HG02840 (cell line): ENCODE measurements at regions not wholly inside any gene's neighbourhood (a gene's known extent, or its start where the extent isn't known, plus 50 kb on each side); places are given as distances from the start of the nearest gene placed in this dataset.
"Not testable (repeated sequence)": the region's sequence is repeated elsewhere in the genome, so short reads cannot be mapped to it uniquely, and the experiment has no call there.

ENCODE experiments used
- ATAC-seq: cut with Tn5 transposase; IDR thresholded peaks from one replicate; pipeline ENCODE4 v1.9.1; 2021; ENCODE audit warnings: mild to moderate bottlenecking, moderate library complexity, moderate number of reproducible peaks; ENCODE audit not compliant: unreplicated experiment, low FRiP score

DNA sequence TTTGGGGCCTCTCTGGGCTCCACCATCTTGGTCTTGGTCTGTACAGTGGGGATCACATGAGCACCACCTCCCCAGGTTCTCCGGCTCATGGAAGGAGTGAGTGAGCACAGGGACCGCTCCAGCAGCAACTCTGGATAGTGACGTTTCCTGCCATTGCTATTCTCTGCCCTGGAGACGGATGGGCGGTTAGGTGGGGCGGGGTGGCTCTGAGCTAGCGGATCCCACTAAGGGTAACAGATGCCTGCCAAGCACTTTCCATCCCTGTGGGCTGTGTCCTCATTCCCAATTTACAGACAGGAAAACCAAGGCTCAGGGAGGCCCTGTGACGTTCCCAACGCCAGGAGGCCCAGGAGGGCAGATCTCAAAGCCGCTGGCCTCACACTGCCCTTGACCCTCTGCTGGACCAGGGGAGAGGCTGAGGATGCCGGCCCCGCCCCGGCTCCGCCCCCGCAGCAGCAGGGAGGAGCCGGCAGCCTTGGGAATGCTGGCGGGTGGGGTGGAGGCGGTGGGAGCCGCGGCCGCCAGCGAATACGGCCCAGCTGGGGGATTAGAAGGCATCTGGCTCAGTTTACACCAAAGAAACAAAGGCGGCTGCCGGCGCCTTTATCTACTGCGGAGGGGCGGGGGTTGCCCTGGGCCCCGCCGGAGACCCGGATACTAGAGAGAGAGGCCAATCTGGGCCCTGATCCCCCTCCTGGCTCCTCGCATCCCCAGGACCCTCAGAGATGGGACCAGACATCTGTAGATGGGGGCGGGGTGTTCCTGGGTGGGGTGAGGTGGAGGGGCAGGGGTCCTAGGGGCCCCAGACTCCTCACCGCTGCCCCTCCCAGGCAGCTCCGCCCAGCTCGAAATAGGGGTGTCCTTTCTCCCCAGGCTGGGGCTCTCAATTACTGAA is 122.3 kb upstream of the CIBAR2 start:
- no peak for ATAC-seq

DNA sequence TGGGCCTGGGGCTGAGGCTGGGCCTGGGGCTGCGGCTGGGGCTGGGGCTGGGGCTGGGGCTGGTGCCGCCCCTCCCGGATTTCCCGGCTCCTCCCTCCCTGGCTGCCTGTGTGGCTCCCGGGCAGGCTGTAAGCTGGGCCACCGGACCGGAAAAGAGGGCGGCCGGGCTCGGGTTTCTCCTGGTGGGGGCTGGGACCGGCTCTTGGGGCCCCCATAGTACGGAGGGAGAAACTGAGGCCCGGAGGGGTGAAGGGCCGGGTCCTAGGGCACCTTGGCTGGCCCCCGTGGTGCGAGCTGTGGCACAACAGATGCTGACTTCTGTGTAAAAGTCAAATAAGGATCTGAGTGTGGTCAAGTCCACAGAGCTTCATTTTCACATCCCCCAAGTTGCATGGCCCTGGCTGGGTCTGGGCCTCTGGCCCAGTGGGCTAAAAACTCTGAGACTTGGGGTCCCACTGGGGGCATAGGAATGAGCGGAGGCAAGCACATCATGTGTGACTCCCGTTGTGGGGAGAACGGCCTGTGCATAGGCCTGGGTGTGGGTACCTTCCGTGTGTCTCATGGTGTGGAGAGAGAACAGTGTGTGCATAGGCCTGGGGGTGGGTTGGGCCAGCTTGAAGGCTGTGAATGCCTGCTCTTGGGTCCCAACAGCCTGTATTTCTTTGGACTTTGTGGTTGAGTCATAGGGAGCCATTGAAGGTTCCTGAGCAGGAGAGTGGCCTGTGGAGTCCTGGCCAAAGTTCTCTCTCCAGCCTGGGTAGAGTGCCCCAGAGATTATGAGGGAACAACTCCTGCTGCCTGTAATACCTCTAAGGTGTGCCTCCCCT is 123.9 kb upstream of the CIBAR2 start:
- no peak for ATAC-seq

DNA sequence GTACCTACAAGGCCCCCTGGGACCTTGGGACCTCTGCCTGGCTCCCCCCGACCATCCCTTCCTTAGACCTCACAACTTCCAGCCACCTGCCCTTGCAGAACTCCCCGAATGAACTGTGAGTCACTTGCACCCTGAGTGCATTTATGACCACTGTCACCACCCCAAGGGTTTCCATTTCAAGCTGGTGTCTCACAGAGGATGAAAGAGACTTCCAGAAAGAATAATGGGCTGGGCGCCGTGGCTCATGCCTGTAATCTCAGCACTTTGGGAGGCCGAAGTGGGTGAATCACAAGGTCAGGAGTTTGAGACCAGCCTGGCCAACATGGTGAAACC is 124.5 kb upstream of the CIBAR2 start:
- no peak for ATAC-seq

DNA sequence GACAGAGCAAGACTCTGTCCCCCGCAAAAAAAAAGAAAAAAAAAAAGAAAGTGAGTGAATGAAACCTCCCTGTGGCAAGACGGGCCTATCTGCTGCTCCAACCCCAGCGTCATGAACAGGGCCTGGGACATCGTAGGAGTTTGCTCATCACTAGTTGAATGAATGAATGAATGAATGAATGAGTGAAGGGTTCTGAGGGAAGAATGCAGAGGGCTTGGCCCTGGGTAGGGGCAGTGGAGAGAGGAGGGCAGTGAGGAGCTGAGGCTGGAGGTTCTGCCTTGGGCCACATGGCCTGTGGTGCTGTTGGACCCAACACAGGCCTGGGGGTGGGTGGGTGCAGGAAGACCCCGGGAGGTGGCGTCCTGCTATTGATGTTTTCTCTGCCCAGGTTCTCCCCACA is 125.5 kb upstream of the CIBAR2 start:
- no peak for ATAC-seq

DNA sequence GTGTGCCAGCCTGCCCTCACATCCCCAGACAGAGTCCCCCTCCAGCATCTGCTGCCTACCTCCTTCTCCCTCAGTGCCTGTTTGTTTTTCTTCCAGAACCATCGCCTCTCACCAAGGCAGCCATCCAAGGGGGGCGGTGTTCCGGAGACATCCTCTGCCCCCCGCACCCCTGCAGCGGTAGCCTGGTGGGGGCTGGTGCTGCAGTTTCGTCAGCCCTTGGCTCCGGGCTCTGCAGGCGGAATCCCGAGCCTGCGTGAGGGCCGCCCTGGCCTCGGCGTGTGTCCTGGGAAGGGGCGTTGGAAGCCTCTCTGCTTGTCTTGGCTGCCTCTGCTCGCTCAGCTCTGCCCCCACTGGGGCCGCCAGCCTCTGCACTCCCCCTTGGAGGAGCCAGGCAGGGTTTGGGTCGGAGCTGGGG is 126.0 kb upstream of the CIBAR2 start:
- no peak for ATAC-seq

DNA sequence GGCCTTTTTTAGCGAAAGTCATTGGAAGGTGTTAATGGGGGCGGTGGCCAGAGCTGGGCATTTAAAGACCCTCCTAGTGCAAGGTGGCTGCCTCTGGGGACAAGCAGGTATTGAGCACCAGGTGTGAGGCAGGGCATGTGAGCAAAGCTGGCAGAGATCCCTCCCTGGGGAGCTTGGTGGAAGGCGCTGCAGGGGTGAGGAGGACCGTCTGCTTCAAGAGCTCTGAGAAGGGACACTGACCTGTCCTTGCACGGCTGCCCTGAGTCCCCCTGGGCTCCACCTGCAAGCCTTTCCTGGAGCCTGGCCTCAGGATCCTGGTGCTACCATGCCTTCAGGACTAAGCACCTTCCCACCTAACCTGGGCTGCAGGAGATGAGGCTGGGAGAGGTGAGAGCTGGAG is 127.0 kb upstream of the CIBAR2 start:
- no peak for ATAC-seq

DNA sequence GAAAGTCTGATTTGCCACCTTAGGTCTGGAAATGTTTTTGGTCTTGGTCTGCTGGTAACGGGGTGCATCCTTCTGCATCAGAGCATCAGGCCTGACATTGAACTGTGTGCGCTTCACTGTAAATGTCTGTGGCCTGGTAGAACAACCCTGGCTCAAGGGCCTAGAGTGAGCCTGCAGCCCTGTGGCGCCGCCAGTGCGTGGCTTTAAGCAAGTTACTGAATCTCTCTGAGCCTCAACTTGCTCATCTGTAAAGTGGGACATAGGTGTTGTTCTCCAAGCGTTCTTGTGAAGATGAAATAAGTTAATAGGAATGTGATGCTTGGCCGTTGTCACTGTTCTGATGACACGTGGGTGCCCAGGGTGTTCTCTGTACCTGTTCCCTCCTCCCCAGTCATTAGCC is 127.6 kb upstream of the CIBAR2 start:
- ATAC-seq = no peak

DNA sequence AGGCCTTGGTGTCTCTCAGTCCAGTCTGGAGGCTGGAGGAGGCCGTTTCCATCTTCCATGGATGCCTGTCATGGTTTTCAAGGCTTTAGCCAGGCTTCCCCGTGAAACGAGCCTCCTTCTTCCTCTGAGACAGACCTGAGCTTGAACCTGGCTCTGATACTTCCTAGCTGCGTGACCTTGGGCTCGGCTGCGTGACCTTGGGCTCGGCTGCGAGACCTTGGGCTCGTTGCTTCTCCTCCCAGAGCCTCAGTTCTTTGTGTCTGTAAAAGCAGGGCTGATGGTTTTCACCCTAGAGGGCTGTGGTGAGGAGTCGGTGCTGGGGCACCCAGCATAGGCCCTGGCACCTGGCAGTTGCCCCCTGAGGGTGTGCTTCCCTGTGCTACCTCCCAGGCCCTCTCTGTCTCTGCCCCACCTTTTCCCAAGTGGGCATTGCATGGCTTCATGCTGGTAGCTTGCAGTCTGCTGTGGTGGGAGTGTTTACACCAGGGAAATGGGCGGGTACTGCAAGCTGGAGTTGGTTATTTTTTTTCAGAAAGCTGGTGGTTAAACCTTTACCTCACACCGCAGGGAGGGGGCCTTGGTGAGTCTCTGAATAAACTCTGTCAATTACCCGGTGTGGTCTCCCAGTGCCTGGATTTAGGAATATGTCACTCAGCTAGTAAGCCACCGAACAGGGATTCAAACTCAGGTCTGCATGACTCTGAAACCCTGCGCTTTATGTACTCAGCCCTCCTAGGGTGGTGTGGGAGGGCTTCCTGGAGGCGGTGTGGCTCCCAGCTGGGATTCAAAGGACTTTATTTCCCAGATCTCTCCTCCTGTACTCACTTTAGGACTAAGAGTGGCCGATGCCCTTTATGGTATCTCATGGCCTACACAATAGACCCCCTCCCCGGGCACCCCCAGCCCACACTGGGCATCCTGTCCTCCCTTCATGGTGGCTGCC is 129.0 kb upstream of the CIBAR2 start:
- ATAC-seq = no peak

DNA sequence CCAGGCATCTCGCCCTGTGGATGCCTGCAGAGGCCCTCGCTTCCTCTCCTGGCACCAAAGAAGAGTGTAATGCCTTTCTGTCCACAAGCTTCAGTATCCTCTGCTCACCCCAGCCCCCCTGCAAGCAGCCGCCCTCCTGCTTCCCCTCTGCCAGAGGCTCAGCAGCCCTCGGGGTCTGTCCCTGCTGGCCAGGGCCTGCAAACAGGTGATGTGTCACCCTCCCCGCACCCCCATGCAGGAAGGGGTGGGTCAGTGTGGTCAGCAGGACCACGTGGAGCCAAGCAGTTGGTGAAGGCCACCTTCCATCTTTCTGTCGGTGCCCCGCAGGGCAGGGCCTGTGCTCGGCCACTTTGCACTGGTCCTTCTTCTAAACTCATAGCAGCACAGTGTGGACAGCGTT is 129.9 kb upstream of the CIBAR2 start:
- ATAC-seq = no peak

DNA sequence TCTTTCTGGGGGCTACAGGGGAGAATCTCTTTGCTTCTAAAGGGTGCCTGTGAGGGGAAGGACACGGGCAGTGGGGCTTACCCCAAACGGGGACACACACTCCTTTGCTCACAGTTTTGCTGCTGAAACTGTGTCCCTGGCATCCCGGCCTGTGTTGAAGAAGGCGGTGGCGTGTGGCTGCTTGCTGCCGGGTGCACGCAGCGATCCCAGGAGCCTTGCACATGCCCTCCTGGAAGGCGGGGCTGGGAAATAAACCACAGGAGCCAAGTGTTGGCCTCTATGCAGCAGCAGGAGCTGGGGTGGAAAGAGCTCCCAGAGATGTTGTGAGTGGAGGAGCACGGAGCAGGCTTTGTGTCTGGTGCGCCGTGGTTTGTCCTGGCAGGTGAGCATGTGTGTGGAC is 131.0 kb upstream of the CIBAR2 start:
- no peak for ATAC-seq

DNA sequence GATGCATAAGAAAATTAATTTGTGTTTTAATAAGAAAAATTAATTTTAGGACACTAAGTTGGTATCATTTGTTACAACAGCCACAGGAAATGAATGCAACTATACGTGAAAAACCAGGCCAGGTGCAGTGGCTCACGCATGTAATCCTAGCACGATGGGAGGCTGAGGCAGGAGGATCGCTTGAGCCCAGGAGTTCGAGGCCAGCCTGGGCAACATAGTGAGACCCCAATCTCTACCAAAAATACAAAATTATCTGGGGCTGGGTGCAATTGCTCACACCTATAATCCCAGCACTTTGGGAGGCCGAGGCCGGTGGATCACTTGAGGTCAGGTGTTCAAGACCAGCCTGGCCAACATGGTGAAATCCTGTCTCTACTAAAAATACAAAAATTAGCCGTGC is 132.2 kb upstream of the CIBAR2 start:
- ATAC-seq = not testable (repeated sequence)

DNA sequence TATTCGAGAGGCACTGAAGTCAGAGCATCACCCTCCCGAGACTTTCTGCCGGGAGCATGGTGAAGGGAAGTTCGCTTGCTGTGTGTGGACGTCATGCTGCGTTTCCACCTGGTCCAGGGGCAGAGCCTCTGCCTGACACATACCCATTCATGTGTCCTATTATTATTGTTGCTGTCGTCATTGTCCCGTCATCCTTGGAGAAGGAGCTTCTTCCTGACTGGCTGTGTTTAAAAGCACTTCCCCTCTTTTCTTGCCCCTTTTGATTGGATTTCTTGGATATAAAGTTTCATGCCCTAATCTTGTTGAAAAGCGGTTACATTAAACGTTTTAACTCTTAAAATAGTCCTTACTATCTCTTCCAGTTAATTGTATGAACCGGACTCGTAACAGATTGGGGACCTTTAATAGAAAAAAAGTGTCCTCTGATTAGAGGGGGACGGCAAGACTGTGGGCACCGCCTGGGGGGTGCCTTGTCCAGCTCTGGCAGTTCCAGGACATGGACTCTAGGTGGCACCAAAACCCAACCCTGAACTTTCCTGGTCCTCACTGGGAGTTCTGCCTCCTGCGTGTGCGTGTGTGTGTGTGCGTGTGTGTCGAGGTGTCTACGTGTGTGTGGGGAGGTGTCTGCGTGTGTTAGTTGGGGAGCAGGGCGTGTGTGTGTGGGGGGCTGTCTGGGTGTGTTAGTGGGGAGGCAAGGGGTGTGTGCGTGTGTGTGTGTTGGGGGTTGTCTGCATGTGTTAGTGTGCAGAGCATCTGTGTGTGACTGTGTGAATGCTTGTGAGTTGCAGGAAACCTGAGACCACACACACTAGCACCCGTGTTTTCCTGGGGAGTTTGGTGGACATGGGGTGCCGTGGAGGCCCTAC is 133.3 kb upstream of the CIBAR2 start:
- no peak for ATAC-seq

DNA sequence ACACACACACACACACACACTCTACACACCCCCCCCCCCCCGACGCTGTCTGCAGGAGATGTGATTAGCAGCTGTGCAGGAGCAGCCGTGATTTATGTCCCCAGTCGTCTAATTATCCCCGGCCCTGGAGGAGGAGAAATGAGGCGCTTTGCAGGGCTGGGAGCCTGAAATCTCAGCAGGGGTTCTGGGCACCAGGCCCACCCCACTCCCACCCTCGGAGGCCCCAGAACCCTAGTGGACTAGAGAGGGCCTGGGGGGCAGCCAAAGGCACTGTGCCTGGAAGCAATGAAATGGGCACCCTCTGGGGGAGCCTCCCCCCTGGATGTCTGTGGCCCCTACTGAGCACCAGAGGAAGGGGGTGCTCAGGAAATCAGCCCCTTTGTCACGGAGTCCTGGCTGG is 134.2 kb upstream of the CIBAR2 start:
- no peak for ATAC-seq

DNA sequence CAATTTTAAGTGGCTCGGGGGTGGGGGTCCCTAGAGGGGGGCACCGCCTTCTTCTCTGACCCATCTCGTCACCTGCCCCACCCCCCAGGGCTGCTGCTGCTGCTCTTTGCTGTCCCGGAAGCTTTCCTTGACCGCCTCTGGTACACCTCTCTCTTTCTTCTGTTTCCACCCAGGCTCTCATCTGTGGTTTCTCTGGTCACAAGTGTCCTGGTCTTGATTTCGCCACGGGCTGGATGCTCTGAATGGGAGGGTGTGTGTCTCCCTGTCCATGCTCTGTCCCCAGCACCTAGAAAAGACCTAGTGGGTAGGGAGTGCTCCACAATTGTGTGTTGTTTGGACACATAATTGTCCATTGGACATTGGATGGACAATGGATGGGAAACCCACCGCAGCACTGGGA is 134.7 kb upstream of the CIBAR2 start:
- ATAC-seq = no peak

DNA sequence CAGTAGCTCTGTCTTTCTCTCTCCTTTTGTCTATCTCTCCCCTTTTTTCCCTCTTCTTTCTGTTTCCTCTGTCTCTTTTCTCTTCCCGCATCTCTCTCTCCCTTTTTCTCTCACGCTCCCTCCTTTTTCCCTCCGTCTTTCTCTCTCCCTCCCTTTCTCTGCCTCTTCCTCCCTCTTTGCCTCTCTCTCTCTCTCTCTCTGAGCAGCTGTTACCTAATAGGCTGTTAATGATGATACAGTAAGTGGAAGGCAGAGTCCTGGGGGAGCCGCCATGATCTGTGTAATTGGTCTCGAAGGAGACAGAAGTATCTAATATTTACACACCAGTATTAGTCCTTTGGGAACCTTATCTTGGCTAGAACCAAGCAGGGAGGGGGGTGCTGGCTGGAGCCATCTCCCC is 136.1 kb upstream of the CIBAR2 start:
- ATAC-seq = no peak

DNA sequence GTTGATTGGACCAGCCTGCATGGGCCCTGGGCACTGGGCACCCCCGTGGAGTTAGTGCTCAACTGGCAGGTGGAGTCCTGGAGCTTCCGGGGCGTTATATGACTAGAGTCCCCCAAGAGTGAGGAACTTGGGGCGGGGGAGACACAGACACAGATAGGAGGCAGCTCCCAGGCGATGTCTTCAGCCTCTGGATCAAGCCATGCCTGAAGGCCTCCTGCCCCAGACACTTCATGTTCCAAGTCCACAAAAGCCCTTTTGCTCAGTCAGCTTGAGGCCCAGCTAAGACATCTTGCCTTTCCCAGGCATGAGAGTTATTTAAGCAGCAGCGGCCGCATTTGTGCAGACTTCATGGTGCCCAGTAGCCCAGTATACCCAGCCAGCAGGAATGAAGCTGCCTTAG is 136.6 kb upstream of the CIBAR2 start:
- no peak for ATAC-seq

DNA sequence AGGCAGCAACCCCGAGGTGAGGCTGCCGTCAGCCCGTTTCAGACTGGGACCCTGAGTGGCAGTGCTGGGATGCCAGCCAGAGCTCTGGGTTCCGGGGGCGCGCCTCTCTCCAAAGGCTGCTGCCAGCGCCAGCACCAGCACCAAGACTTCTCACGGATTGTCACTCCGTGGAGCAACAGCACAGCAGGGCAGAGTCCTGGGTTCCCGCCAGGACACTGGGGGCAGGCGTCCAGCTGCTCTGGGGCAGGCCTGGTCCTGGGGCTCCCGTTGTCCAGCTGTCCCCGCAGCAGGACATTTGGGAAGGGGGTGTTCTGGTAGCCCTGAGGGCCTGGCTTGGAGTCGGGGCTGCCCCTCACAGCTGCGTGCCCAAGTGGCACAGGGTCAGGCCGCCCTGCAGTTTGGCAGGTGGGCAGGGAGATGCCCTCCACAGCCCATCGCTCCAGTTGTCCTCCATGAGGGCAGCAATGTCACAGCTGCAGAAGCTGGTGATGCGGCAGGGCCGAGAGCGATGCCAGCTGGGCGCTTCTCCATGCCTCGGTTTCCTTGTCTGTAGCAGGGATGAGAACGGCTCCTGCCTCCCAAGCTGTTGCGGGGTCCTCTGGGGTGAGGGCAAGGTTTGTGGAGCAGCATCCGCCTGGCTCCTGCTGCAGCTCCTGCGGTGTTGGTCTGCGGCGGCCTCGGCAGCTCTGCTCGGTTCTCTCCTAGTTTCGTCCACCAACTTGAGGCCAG is 137.3 kb upstream of the CIBAR2 start:
- ATAC-seq = no peak

DNA sequence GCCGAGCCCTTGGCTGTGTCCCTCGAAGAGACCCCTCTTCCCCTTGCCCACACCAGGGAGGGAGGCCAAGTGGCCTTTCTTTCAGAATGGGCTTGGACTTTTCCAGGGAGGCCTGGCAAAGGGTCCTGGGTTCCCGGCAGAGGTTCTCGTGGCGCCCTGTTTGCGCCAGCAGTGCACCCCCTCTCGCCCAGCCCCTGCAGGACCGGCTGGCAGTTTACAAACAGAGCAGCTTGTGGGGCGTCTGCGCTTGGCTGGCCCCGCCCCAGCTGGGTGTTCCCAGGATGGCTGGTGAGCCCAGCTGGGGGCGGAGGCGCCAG is 137.8 kb upstream of the CIBAR2 start:
- ATAC-seq = no peak

DNA sequence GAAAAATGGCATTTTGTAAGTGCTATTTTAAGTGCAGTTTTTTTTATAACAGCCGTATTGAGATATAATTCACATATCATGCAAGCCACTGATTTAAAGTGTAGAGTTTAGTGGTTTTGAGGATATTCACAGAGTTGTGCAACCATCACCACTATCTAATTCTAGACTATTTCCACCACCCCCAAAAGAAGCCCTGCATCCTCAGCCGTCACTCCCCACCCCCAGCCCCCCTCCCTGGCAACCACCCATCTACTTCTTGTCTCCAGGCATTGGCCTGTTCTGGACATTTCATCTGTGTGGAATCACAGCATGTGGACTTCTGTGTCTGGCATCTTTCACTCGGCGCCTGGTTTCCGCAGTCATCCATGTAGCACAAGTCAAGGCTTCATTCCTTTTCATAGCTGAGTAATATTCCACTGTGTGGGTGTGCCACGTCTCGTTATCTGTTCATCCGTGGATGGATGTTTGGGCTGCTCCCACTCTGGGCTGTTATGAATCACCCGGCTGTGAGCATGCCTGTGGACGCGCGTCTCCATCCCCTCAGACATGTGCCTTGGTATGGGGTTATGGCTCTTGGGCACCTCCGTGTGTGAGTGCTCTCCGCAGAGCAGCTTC is 138.4 kb upstream of the CIBAR2 start:
- ATAC-seq = no peak
